Esophagus squamous epithelium (tissue), 5 donors: ENCODE measurements at regions not wholly inside any gene's neighbourhood (a gene's known extent, or its start where the extent isn't known, plus 50 kb on each side); places are given as distances from the start of the nearest gene placed in this dataset.

Experiments
- DNase-seq: peaks from one replicate; lab custom pipeline; 2025; lab: John Stamatoyannopoulos, UW
- H3K27ac ChIP-seq, 4 donors: fragments of 200-600 bp; sonication (generic); one replicate each; pipeline ENCODE4 v1.5.1; 2016 to 2019; ENCODE audit warnings: mild to moderate bottlenecking in 1 of 4
- H3K27me3 ChIP-seq, 4 donors: fragments of 200-600 bp; sonication (generic); 1 replicate in 3 of 4; 2 replicates in 1 of 4; pipeline versions ENCODE4 v1.5.1 to v1.6.0; 2017 to 2021; ENCODE audit warnings: antibody characterized with exemption in 1 of 4
- H3K36me3 ChIP-seq, 3 donors: fragments of 200-600 bp; sonication (generic); one replicate each; pipeline ENCODE4 v1.5.1; 2016 to 2019
- H3K4me1 ChIP-seq, 3 donors: fragments of 200-600 bp; sonication (generic); one replicate each; pipeline ENCODE4 v1.5.1; 2017 to 2019
- H3K4me3 ChIP-seq, 4 donors: fragments of 200-600 bp; sonication (generic); 1 replicate in 3 of 4; 2 replicates in 1 of 4; pipeline ENCODE4 v1.5.1; 2016 to 2019; ENCODE audit warnings: mild to moderate bottlenecking in 2 of 4, moderate library complexity in 1 of 4
- H3K9me3 ChIP-seq, 3 donors: fragments of 200-600 bp; sonication (generic); one replicate each; pipeline ENCODE4 v1.5.1; 2016 to 2019
- POLR2A ChIP-seq, 4 donors: fragments of 450-650 bp; IDR thresholded peaks; one replicate each; pipeline ENCODE4 v1.6.1; 2017; ENCODE audit warnings: antibody characterized with exemption in 4 of 4, mild to moderate bottlenecking in 4 of 4, moderate library complexity in 3 of 4
- WGBS, 2 donors: methylation state at CpG; one replicate each; pipeline ENCODE4 v1.1.5; 2018; 5-methylcytosine and 5-hydroxymethylcytosine counted together
- intact Hi-C: fragments of 100-400 bp; cut with DNase I; formaldehyde crosslinking; loops from one replicate; pipeline ENCODE4 v1.15.0; 2022
- TF ChIP-seq, protein P1 (sequence below), 6 experiments: fragments of 450-650 bp in 4 of 6; fragments of 200-600 bp in 2 of 6; sonication (generic) in 2 of 6; IDR thresholded peaks; one replicate each; pipeline ENCODE4 v1.5.1; 2016 to 2019; ENCODE audit warnings: antibody characterized with exemption in 6 of 6, mild to moderate bottlenecking in 4 of 6, moderate library complexity in 4 of 6
- donor health status: DM: yes; HTN: yes; CAD: no.

GRCh38 chr14:98227000-98227726 lies 1044.8 kb downstream of the BCL11B start:
- Histone ChIP-seq H3K27me3 (no peaks in the 10 kb centered on the region), H3K27ac (no peak overlapping the region), H3K36me3 (no peaks in the 10 kb centered on the region), H3K4me1 (no peaks in the 10 kb centered on the region), H3K9me3 (no peaks in the 10 kb centered on the region), H3K4me3 (no peak overlapping the region)
- DNase-seq = no peak
- TF ChIP-seq, protein P1, sequence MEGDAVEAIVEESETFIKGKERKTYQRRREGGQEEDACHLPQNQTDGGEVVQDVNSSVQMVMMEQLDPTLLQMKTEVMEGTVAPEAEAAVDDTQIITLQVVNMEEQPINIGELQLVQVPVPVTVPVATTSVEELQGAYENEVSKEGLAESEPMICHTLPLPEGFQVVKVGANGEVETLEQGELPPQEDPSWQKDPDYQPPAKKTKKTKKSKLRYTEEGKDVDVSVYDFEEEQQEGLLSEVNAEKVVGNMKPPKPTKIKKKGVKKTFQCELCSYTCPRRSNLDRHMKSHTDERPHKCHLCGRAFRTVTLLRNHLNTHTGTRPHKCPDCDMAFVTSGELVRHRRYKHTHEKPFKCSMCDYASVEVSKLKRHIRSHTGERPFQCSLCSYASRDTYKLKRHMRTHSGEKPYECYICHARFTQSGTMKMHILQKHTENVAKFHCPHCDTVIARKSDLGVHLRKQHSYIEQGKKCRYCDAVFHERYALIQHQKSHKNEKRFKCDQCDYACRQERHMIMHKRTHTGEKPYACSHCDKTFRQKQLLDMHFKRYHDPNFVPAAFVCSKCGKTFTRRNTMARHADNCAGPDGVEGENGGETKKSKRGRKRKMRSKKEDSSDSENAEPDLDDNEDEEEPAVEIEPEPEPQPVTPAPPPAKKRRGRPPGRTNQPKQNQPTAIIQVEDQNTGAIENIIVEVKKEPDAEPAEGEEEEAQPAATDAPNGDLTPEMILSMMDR (IDR thresholded peaks at IDR 0.05) = no peak
- TF ChIP-seq POLR2A (IDR thresholded peaks at IDR 0.05) = no peak
- 72 to 76% methylated on average over 11 to 12 of the region's 12 CpGs for WGBS, 2 donors
- intact Hi-C loops = no loop called here

- Histone ChIP-seq H3K36me3 (no peaks in the 10 kb centered on the region), H3K27me3 (no peaks in the 10 kb centered on the region), H3K4me1 (no peaks in the 10 kb centered on the region), H3K4me3 (no peak overlapping the region), H3K9me3 (no peaks in the 10 kb centered on the region), H3K27ac (no peak overlapping the region)
- intact Hi-C loops = no loop called here
- TF ChIP-seq POLR2A (IDR thresholded peaks at IDR 0.05) = no peak
- TF ChIP-seq, protein P1 (IDR thresholded peaks at IDR 0.05) = no peak
- 83 to 94% methylated on average over 1 to 3 of the region's 3 CpGs for WGBS, 2 donors
- DNase-seq = no peak
Measured at GRCh38 chr14:98227727-98228111, 1044.3 kb downstream of the BCL11B start.

GRCh38 chr14:98229656-98230366 lies 1042.2 kb downstream of the BCL11B start:
- H3K4me1 ChIP-seq = peaks cover 0 to 12% (median 0%) of the 10 kb centered on the region in 3 donors
- H3K36me3 ChIP-seq = no peaks in the 10 kb centered on the region
- no peak overlapping the region for H3K27ac ChIP-seq
- no peaks in the 10 kb centered on the region for H3K9me3 ChIP-seq
- intact Hi-C loops = no loop called here
- no peaks in the 10 kb centered on the region for H3K27me3 ChIP-seq
- WGBS, 2 donors = 48 to 54% methylated on average over 12 of the region's 12 CpGs
- TF ChIP-seq, protein P1 (IDR thresholded peaks at IDR 0.05) = no peak
- no peak for TF ChIP-seq POLR2A (IDR thresholded peaks at IDR 0.05)
- no peak overlapping the region for H3K4me3 ChIP-seq
- DNase-seq = no peak

DNA sequence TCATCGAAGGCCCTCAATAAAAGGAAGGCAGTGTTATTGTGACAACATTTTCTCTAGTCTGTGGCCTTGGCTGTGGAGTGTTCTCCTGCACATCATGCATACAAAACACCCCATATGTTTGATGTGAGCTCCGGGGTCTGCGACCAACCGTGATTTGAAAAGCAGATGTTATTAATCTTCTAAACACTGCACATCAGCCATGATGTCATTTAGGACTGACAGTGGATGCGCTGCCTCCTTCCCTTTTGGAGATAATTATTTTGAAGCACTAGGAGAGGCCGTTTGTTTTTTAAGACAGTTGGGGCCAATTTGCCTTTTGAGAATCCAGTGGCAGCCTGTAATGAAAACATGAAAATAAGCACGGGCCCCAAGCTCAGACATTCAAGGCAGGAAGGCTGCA lies 1041.6 kb downstream of the BCL11B start:
- Histone ChIP-seq H3K27me3 (no peaks in the 10 kb centered on the region), H3K9me3 (no peaks in the 10 kb centered on the region), H3K27ac (no peak overlapping the region), H3K4me1 (peaks cover 0 to 12% (median 0%) of the 10 kb centered on the region in 3 donors), H3K4me3 (no peak overlapping the region), H3K36me3 (no peaks in the 10 kb centered on the region)
- DNase-seq = no peak
- intact Hi-C loops = no loop called here
- TF ChIP-seq POLR2A (IDR thresholded peaks at IDR 0.05) = no peak
- TF ChIP-seq, protein P1 (IDR thresholded peaks at IDR 0.05) = no peak
- 80 to 86% methylated on average over 7 of the region's 7 CpGs for WGBS, 2 donors

- Histone ChIP-seq H3K9me3 (no peaks in the 10 kb centered on the region), H3K27me3 (no peaks in the 10 kb centered on the region), H3K27ac (no peak overlapping the region), H3K4me3 (no peak overlapping the region), H3K36me3 (no peaks in the 10 kb centered on the region), H3K4me1 (peaks cover 0 to 12% (median 0%) of the 10 kb centered on the region in 3 donors)
- no peak for DNase-seq
- TF ChIP-seq, protein P1 (IDR thresholded peaks at IDR 0.05) = no peak
- TF ChIP-seq POLR2A (IDR thresholded peaks at IDR 0.05) = no peak
- intact Hi-C loops = no loop called here
- WGBS, 2 donors = 78 to 90% methylated on average over 1 to 2 of the region's 2 CpGs
Measured at GRCh38 chr14:98231210-98231609, 1040.8 kb downstream of the BCL11B start.
